HT-29 (cell line): ENCODE measurements at regions not wholly inside any gene's neighbourhood (a gene's known extent, or its start where the extent isn't known, plus 50 kb on each side); places are given as distances from the start of the nearest gene placed in this dataset.
"Not testable (repeated sequence)": the region's sequence is repeated elsewhere in the genome, so short reads cannot be mapped to it uniquely, and the experiment has no call there.

ENCODE experiments used
- DNase-seq: peaks from one replicate; pipeline ENCODE4 v3.0.0-alpha.2; 2015; ENCODE audit warnings: low spot score

DNA sequence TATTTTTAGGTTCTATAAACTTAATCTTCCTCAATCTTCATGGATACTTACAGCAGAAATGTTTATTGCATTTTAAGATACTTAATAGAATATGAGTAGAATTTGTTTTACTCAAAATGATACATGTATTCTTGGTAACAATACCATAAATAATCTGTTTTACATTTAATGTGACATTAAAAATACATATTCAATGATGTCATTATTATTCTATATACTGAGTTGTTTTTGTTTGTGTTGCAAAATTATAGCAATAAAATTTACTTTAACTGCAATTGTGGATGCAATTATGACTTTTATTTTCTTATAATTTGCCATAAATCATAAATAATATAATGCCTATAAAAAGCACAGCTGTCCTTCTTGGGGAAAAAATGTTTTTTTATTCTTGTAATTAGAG, 275.9 kb upstream of the CCNG1 start:
- no peak for DNase-seq

GRCh38 chr5:163162645-163163044, 274.8 kb upstream of the CCNG1 start:
- DNase-seq: no peak

GRCh38 chr5:163163858-163164257, 273.5 kb upstream of the CCNG1 start:
- no peak for DNase-seq

DNA sequence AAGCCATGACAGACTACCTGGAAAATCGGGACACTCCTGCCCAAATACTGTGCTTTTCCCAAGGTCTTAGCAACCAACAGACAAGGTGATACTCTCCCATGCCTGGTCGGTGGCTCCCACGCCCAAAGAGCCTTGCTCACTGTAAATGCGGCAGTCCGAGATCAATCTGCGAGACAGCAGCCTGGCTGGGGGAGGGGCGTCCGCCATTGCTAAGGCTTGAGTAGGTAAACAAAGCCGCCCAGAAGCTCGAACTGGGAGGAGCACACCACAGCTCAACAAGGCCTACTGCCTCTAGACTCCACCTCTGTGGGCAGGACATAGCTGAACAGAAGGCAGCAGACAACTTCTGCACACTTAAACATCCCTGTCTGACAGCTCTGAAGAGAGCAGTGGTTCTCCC, 272.1 kb upstream of the CCNG1 start:
- no peak for DNase-seq

DNA sequence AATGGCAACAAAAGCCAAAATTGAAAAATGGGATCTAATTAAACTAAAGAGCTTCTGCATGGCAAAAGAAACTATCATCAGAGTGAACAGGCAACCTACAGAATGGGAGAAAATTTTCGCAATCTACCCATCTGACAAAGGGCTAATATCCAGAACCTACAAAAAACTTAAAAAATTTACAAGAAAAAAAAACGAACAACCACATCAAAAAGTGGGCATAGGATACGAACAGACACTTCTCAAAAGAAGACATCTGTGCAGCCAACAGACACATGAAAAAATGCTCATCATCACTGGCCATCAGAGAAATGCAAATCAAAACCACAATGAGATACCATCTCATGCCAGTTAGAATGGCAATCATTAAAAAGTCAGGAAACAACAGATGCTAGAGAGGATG, 267.2 kb upstream of the CCNG1 start:
- DNase-seq: not testable (repeated sequence)

DNA sequence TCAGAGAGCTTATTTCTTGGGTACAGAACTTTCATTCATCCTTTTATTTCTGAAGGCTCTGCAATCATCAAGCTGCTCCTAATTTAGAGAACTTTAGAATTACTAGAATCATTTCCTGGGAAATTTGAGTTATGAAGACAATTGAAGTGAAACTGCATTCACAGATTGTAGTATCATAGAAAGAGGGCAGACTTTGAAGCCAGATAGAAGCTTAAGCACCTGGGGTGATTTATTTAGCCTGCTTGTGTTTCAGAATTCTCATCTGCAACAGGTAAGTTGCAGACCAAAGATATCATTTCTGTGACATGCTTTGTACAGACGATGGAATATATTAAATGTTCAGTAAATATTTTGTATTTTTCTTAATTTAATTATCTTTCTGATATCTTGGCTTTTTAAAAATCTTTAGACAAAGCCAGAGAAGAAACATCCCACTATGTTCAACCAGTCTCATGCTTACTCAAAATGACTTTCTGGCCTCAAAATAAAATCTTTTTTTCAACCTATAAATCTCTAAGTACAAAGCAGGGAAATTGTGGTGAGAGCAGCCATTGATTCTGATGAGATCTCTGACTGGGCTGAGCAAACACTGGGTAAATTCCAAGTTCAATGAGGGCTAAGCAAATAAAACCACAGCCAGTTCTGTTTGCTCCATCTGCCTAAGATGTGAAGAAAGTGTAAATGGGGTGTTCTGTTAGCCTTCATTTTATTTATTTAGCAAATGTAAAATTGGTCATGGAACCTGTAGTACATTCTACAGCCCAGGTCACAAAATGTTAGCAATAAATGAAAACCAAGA, 264.7 kb upstream of the CCNG1 start:
- no peak for DNase-seq

DNA sequence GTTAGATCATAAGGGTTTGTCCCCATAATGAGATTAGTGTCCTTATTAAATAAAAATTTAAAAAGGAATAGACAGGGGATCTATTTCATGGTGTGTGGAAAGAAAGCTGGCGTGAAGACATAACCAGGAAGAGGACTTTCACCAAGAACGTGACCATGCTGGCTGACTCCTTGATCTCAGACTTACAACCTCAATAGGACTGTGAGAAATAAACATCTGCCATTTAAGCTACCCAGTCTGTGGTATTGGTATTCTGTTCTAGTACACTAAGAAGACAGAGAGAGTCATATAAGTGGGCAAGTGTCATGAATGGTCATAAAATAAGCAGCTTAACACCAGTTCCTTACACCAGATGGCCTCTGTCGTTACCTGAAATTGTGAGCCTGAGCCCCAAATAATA, 259.4 kb upstream of the CCNG1 start:
- DNase-seq: no peak

DNA sequence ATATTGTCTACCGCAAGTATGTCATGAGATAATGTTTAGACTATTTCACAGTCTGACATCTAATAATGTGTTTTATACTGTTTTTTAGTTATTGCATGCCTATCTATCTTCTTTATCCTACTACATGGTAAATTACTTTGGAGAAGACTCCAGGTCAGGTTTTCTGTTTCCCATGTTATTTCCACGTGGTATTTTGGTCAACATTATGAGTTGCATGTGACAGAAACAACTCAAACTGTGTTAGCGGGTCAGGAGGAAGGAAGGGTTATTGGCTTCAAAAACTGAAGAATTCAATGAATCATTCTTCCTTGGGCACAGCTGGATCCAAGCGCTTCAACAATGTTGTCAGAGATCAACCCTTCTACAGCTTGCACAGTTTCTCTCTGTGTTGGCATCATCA, 252.1 kb upstream of the CCNG1 start:
- DNase-seq: no peak

DNA sequence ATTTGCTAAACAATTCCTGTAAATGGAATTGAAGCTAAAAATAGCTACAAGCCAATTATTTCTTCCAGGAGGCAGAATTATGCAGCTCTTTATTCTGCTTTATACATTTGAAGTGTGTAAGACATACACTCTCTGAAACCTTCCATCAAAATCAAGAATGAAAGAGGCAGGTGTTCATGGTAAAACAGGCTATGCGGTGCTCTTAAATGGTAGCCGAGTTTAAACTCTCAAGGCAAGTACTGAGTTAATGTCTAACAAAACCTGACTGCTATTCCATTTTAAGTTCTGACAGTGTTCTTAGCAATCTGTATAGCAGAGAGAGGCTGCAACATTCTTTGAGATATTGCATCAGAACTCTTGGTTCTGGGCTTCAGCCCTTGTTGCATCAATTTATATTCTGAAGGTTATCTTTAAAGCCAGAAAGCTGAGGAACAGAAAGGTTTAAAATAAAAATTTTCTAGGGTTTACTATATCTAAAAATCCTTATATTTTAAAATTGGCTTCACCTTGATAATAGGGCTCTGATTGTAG, 248.3 kb upstream of the CCNG1 start:
- no peak for DNase-seq

- no peak for DNase-seq
Observed at GRCh38 chr5:163190283-163190682, 247.1 kb upstream of the CCNG1 start.

DNA sequence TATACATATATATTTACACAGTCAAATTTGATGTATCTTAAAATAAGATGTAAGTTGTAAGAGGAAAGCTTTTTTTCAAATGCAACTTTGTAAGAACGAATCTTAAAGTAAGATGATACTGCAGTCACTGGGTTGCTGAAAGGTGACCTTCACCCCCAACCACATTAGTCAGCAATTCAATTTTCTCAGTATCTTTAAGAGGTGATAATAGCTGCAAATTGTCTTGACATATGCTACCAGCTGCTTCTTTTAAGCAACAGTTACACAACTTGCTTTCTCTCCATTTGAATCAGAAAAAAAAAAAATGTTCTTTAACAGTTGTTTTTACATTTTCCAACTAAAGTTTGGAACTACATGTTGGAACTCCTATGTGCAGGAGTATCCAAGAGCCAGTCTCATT, 246.6 kb upstream of the CCNG1 start:
- DNase-seq: no peak

GRCh38 chr5:163193886-163194285, 243.5 kb upstream of the CCNG1 start:
- no peak for DNase-seq

GRCh38 chr5:163205645-163206044, 231.8 kb upstream of the CCNG1 start:
- no peak for DNase-seq

GRCh38 chr5:163221581-163221980, 215.8 kb upstream of the CCNG1 start:
- DNase-seq: no peak

GRCh38 chr5:163222982-163223381, 214.4 kb upstream of the CCNG1 start:
- no peak for DNase-seq

DNA sequence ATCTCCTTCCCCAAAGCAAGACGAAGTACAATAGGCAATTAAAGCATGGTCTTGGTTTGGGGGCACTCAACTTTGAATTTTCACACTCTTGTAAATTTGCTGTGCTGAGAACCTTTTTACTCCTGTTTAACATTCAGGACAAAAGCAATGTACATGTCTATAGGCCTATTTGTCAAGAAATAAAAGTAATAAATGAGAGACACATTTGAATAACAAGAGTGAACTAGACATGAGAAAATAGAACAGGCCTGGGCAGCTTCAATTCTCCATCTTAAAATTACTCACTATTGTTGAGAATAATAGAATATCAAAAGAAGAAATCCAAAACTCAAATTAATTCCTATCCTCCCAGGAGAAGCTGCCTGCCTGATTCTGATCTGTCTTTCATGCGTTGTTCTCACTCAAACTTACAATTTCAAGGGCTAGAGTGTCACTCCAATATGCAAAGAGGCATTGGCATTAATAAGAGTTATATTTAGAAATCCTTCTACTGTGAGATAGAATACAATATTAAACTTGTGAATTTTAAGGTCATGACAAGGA, 192.9 kb upstream of the CCNG1 start:
- no peak for DNase-seq

- no peak for DNase-seq
Observed at GRCh38 chr5:163245584-163245983, 191.8 kb upstream of the CCNG1 start.

GRCh38 chr5:163248333-163248732, 189.1 kb upstream of the CCNG1 start:
- DNase-seq: no peak

DNA sequence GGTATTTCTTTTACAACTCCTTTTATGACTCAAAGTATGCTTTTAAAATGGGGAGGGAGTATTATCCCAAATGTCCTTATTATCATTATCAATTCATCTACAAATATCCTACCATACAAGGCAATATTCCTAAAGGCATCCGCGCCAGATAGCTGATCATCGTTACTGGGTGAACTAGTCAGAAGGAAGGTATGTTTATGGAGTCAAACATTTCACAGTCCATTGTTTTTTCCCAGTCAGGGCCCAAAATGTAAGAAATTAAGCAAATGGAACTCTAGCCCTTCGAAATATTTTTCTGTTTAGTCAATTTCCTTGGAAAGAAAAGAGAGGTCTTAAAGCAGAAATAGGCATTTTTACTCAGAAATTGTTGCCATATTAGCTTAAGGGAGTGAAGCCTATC, 188.5 kb upstream of the CCNG1 start:
- no peak for DNase-seq

- DNase-seq: no peak
Observed at GRCh38 chr5:163252950-163253349, 184.4 kb upstream of the CCNG1 start.

DNA sequence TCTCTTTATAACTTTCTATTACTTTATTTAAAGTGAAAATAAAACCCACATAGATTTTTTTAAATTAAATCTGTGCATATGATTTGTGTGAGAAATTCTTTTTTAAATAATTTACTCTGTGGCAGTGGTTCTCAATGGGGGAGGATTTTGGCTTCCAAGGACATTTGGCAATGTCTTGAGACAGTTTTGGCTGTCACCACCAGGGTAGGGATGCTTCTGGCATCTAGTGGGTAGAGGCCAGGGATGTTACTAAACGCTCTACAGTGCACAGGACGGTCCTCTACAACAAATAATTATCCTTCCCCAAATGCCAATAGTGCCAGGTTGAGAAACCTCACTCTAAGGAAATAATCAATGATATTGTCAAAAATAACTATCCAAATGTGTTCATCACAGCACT, 177.9 kb upstream of the CCNG1 start:
- no peak for DNase-seq

DNA sequence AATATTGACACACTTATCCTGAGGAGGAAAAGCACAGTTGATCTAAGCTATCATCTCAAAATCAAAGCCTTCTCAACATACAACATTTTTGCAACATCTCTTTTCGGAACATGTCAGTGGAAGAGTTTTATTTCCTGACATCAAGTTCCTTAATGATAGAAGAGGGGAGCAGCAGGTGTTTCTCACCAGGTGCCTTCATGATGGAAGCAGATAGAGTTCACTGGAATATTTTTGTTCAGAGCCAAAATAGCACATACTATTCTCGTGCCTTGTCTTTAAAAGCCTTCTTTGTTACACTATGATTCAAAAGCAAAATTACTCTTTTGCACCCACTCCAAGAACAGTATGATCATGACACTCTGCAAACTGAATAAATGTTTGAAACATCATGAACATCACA, 176.9 kb upstream of the CCNG1 start:
- no peak for DNase-seq

- DNase-seq: no peak
Observed at GRCh38 chr5:163260961-163261360, 176.4 kb upstream of the CCNG1 start.
